WTC11 (cell line): ENCODE measurements at regions not wholly inside any gene's neighbourhood (a gene's known extent, or its start where the extent isn't known, plus 50 kb on each side); places are given as distances from the start of the nearest gene placed in this dataset.

Experiments
- ATAC-seq: fragments of 200-7000 bp; cut with Tn5 transposase; 2 replicates; pipeline ENCODE4 v1.10.0; 2021; ENCODE audit warnings: mild to moderate bottlenecking, moderate library complexity
- CTCF ChIA-PET: fragments of 300-600 bp; sonication (Branson Sonifier 250); formaldehyde crosslinking; loops from one replicate; lab custom pipeline; 2021; ENCODE audit warnings: antibody characterized with exemption; lab: Charles Lee
- POLR2A ChIA-PET: fragments of 350-600 bp; sonication (Branson Sonifier 250); formaldehyde crosslinking; loops from one replicate; lab custom pipeline; 2021; ENCODE audit warnings: antibody characterized with exemption; lab: Charles Lee
- DNase-seq: peaks from one replicate; pipeline ENCODE4 v3.0.0; 2021; ENCODE audit warnings: low spot score
- H3K27ac Mint-ChIP-seq: 2 replicates; pipeline ENCODE4 v1.8.0; 2021; ENCODE audit warnings: mixed read lengths
- H3K27me3 Mint-ChIP-seq: 2 replicates; pipeline ENCODE4 v1.8.0; 2021; ENCODE audit warnings: low read depth, mild to moderate bottlenecking, moderate library complexity, mixed read lengths
- H3K36me3 Mint-ChIP-seq: 2 replicates; pipeline ENCODE4 v1.8.0; 2021; ENCODE audit warnings: mixed read lengths
- H3K4me1 Mint-ChIP-seq: 2 replicates; pipeline ENCODE4 v1.8.0; 2022; ENCODE audit warnings: mixed read lengths
- H3K4me3 Mint-ChIP-seq: 2 replicates; pipeline ENCODE4 v1.8.0; 2021; ENCODE audit warnings: mild to moderate bottlenecking, moderate library complexity, mixed read lengths
- H3K9me3 Mint-ChIP-seq: 2 replicates; pipeline ENCODE4 v1.8.0; 2021; ENCODE audit warnings: mixed read lengths
- GABPB1 ChIP-seq: sonication (generic); formaldehyde crosslinking; IDR thresholded peaks from 2 replicates; pipeline ENCODE4 v1.8.1; 2023; ENCODE audit warnings: mild to moderate bottlenecking, missing genetic modification reagents
- MYBL2 ChIP-seq: sonication (generic); formaldehyde crosslinking; IDR thresholded peaks from 2 replicates; pipeline ENCODE4 v1.8.1; 2023; ENCODE audit warnings: mild to moderate bottlenecking, moderate library complexity, missing genetic modification reagents
- NFE2L1 ChIP-seq: sonication (generic); formaldehyde crosslinking; IDR thresholded peaks from 2 replicates; pipeline ENCODE4 v1.8.1; 2023; ENCODE audit warnings: missing genetic modification reagents
- NR2C2 ChIP-seq: sonication (generic); formaldehyde crosslinking; IDR thresholded peaks from 2 replicates; pipeline ENCODE4 v1.8.0; 2022; ENCODE audit warnings: mild to moderate bottlenecking, missing genetic modification reagents
- NR3C1 ChIP-seq: sonication (generic); formaldehyde crosslinking; conservative IDR thresholded peaks from 2 replicates; pipeline ENCODE4 v1.8.1; 2023; ENCODE audit warnings: low read depth, mild to moderate bottlenecking, missing genetic modification reagents
- TEAD1 ChIP-seq: sonication (generic); formaldehyde crosslinking; IDR thresholded peaks from 2 replicates; pipeline ENCODE4 v1.8.0; 2022; ENCODE audit warnings: mild to moderate bottlenecking, missing genetic modification reagents
- TF ChIP-seq, protein P1 (sequence below): fragments of 250-450 bp; sonication (Bioruptor Pico); IDR thresholded peaks from 2 replicates; pipeline ENCODE4 v1.9.0; 2021; ENCODE audit warnings: mild to moderate bottlenecking, borderline replicate concordance
- TF ChIP-seq, protein P2 (sequence below): sonication (generic); formaldehyde crosslinking; IDR thresholded peaks from 2 replicates; pipeline ENCODE4 v1.8.1; 2022; ENCODE audit warnings: low read depth, mild to moderate bottlenecking, moderate library complexity, missing genetic modification reagents, borderline replicate concordance
- TF ChIP-seq, protein P3 (sequence below): sonication (generic); formaldehyde crosslinking; IDR thresholded peaks from 2 replicates; pipeline ENCODE4 v1.8.1; 2023; ENCODE audit warnings: mild to moderate bottlenecking, missing genetic modification reagents
- TF ChIP-seq, protein P4 (sequence below): sonication (generic); formaldehyde crosslinking; IDR thresholded peaks from 2 replicates; pipeline ENCODE4 v1.8.0; 2023; ENCODE audit warnings: mild to moderate bottlenecking, missing genetic modification reagents
- TF ChIP-seq, protein P5 (sequence below): sonication (generic); formaldehyde crosslinking; IDR thresholded peaks from 2 replicates; pipeline ENCODE4 v1.8.0; 2022; ENCODE audit warnings: missing genetic modification reagents

DNA sequence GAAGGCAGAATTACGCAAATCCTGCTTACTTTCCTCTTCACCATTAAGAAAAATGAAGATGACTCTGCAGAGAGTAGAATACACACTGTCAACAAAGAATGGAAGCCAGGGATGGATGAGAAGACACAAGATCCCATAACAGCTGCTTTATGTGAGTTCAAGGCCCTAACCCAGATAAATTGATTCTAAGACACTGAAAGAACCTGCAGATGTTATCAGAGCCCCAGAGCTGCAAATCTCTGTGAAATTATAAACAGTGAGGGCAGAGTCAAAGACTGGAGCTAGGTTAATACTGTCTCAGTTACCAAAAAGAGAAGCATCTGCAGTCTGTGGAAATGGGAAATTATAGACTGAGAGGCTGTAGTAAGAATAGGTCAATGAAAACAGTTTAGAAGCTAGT is 320.1 kb upstream of the PKDCC start:
- no peaks in the 10 kb centered on the region for H3K9me3 Mint-ChIP-seq
- CTCF ChIA-PET: no interaction called here
- peaks cover 2% of the 10 kb centered on the region; the same call in 1 of the 2 replicates for H3K27me3 Mint-ChIP-seq
- TF ChIP-seq NR2C2 (CRISPR knock-in tag) (no peak), GABPB1 (no peak), TEAD1 (CRISPR knock-in tag) (no peak), NFE2L1 (CRISPR knock-in tag) (no peak), MYBL2 (no peak), NR3C1 (CRISPR knock-in tag) (no peak)
- TF ChIP-seq, protein P1, sequence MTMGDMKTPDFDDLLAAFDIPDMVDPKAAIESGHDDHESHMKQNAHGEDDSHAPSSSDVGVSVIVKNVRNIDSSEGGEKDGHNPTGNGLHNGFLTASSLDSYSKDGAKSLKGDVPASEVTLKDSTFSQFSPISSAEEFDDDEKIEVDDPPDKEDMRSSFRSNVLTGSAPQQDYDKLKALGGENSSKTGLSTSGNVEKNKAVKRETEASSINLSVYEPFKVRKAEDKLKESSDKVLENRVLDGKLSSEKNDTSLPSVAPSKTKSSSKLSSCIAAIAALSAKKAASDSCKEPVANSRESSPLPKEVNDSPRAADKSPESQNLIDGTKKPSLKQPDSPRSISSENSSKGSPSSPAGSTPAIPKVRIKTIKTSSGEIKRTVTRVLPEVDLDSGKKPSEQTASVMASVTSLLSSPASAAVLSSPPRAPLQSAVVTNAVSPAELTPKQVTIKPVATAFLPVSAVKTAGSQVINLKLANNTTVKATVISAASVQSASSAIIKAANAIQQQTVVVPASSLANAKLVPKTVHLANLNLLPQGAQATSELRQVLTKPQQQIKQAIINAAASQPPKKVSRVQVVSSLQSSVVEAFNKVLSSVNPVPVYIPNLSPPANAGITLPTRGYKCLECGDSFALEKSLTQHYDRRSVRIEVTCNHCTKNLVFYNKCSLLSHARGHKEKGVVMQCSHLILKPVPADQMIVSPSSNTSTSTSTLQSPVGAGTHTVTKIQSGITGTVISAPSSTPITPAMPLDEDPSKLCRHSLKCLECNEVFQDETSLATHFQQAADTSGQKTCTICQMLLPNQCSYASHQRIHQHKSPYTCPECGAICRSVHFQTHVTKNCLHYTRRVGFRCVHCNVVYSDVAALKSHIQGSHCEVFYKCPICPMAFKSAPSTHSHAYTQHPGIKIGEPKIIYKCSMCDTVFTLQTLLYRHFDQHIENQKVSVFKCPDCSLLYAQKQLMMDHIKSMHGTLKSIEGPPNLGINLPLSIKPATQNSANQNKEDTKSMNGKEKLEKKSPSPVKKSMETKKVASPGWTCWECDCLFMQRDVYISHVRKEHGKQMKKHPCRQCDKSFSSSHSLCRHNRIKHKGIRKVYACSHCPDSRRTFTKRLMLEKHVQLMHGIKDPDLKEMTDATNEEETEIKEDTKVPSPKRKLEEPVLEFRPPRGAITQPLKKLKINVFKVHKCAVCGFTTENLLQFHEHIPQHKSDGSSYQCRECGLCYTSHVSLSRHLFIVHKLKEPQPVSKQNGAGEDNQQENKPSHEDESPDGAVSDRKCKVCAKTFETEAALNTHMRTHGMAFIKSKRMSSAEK (CRISPR knock-in tag): no peak
- TF ChIP-seq, protein P2, sequence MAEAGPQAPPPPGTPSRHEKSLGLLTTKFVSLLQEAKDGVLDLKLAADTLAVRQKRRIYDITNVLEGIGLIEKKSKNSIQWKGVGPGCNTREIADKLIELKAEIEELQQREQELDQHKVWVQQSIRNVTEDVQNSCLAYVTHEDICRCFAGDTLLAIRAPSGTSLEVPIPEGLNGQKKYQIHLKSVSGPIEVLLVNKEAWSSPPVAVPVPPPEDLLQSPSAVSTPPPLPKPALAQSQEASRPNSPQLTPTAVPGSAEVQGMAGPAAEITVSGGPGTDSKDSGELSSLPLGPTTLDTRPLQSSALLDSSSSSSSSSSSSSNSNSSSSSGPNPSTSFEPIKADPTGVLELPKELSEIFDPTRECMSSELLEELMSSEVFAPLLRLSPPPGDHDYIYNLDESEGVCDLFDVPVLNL (CRISPR knock-in tag): no peak
- TF ChIP-seq, protein P3, sequence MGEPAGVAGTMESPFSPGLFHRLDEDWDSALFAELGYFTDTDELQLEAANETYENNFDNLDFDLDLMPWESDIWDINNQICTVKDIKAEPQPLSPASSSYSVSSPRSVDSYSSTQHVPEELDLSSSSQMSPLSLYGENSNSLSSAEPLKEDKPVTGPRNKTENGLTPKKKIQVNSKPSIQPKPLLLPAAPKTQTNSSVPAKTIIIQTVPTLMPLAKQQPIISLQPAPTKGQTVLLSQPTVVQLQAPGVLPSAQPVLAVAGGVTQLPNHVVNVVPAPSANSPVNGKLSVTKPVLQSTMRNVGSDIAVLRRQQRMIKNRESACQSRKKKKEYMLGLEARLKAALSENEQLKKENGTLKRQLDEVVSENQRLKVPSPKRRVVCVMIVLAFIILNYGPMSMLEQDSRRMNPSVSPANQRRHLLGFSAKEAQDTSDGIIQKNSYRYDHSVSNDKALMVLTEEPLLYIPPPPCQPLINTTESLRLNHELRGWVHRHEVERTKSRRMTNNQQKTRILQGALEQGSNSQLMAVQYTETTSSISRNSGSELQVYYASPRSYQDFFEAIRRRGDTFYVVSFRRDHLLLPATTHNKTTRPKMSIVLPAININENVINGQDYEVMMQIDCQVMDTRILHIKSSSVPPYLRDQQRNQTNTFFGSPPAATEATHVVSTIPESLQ (CRISPR knock-in tag): no peak
- TF ChIP-seq, protein P4, sequence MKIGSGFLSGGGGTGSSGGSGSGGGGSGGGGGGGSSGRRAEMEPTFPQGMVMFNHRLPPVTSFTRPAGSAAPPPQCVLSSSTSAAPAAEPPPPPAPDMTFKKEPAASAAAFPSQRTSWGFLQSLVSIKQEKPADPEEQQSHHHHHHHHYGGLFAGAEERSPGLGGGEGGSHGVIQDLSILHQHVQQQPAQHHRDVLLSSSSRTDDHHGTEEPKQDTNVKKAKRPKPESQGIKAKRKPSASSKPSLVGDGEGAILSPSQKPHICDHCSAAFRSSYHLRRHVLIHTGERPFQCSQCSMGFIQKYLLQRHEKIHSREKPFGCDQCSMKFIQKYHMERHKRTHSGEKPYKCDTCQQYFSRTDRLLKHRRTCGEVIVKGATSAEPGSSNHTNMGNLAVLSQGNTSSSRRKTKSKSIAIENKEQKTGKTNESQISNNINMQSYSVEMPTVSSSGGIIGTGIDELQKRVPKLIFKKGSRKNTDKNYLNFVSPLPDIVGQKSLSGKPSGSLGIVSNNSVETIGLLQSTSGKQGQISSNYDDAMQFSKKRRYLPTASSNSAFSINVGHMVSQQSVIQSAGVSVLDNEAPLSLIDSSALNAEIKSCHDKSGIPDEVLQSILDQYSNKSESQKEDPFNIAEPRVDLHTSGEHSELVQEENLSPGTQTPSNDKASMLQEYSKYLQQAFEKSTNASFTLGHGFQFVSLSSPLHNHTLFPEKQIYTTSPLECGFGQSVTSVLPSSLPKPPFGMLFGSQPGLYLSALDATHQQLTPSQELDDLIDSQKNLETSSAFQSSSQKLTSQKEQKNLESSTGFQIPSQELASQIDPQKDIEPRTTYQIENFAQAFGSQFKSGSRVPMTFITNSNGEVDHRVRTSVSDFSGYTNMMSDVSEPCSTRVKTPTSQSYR: no peak
- TF ChIP-seq, protein P5, sequence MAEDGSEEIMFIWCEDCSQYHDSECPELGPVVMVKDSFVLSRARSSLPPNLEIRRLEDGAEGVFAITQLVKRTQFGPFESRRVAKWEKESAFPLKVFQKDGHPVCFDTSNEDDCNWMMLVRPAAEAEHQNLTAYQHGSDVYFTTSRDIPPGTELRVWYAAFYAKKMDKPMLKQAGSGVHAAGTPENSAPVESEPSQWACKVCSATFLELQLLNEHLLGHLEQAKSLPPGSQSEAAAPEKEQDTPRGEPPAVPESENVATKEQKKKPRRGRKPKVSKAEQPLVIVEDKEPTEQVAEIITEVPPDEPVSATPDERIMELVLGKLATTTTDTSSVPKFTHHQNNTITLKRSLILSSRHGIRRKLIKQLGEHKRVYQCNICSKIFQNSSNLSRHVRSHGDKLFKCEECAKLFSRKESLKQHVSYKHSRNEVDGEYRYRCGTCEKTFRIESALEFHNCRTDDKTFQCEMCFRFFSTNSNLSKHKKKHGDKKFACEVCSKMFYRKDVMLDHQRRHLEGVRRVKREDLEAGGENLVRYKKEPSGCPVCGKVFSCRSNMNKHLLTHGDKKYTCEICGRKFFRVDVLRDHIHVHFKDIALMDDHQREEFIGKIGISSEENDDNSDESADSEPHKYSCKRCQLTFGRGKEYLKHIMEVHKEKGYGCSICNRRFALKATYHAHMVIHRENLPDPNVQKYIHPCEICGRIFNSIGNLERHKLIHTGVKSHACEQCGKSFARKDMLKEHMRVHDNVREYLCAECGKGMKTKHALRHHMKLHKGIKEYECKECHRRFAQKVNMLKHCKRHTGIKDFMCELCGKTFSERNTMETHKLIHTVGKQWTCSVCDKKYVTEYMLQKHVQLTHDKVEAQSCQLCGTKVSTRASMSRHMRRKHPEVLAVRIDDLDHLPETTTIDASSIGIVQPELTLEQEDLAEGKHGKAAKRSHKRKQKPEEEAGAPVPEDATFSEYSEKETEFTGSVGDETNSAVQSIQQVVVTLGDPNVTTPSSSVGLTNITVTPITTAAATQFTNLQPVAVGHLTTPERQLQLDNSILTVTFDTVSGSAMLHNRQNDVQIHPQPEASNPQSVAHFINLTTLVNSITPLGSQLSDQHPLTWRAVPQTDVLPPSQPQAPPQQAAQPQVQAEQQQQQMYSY (CRISPR knock-in tag): no peak
- H3K4me1 Mint-ChIP-seq: peaks cover 26% of the 10 kb centered on the region
- DNase-seq (no peak), ATAC-seq (no peak)
- H3K4me3 Mint-ChIP-seq: no peak overlapping the region
- no peak overlapping the region for H3K27ac Mint-ChIP-seq
- POLR2A ChIA-PET: no interaction called here
- H3K36me3 Mint-ChIP-seq: no peaks in the 10 kb centered on the region
